Lower leg skin (tissue), 4 donors: ENCODE measurements at regions not wholly inside any gene's neighbourhood (a gene's known extent, or its start where the extent isn't known, plus 50 kb on each side); places are given as distances from the start of the nearest gene placed in this dataset.

Experiments
- DNase-seq, 2 donors: peaks; one replicate each; pipeline ENCODE4 v3.0.0-alpha.2; 2019; ENCODE audit warnings: low spot score in 2 of 2
- H3K4me3 ChIP-seq: fragments of 200-600 bp; sonication (generic); 2 replicates; pipeline ENCODE4 v1.5.1; 2017; ENCODE audit warnings: mild to moderate bottlenecking, low read depth; ENCODE audit not compliant: poor library complexity, severe bottlenecking
- CTCF ChIP-seq, 3 donors: fragments of 450-650 bp; IDR thresholded peaks; one replicate each; pipeline ENCODE4 v1.5.1; 2016; ENCODE audit warnings: antibody characterized with exemption in 3 of 3, mild to moderate bottlenecking in 3 of 3, moderate library complexity in 2 of 3
- POLR2A ChIP-seq, 2 donors: fragments of 450-650 bp; IDR thresholded peaks; one replicate each; pipeline ENCODE4 v1.6.1; 2016 to 2017; ENCODE audit warnings: antibody characterized with exemption in 2 of 2, mild to moderate bottlenecking in 1 of 2, moderate library complexity in 1 of 2
- WGBS, 2 donors: methylation state at CpG; one replicate each; pipeline ENCODE4 v1.1.5; 2018; 5-methylcytosine and 5-hydroxymethylcytosine counted together
- intact Hi-C: fragments of 100-400 bp; cut with DNase I; formaldehyde crosslinking; loops from one replicate; pipeline ENCODE4 v1.15.0; 2023; ENCODE audit warnings: low total_unique reads

DNA sequence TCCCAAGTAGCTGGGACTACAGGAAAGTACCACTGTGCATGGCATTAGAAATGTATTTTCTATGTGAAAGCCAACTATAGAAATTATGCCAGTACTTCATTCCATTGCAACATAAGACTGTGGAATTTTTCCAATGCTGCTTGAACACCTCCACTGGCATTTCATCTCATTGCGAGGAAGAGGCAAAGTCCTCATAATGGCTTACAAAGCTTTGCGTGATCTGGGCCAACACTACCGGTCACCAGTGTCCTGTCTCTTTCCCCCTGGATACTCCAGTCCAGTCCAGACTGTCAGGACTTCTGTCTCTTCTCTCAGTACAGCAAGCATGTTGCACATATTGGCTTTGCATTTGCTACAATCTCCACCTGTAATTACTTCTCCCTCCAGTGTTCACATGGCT is 223.5 kb downstream of the GPD2 start:
- no peak overlapping the region for H3K4me3 ChIP-seq
- DNase-seq, result no peak
- intact Hi-C loops, result no loop called here
- WGBS, 2 donors, result 79 to 85% methylated on average over 3 of the region's 3 CpGs
- no peak for TF ChIP-seq CTCF (IDR thresholded peaks at IDR 0.05)
- TF ChIP-seq POLR2A (IDR thresholded peaks at IDR 0.05), result no peak

DNA sequence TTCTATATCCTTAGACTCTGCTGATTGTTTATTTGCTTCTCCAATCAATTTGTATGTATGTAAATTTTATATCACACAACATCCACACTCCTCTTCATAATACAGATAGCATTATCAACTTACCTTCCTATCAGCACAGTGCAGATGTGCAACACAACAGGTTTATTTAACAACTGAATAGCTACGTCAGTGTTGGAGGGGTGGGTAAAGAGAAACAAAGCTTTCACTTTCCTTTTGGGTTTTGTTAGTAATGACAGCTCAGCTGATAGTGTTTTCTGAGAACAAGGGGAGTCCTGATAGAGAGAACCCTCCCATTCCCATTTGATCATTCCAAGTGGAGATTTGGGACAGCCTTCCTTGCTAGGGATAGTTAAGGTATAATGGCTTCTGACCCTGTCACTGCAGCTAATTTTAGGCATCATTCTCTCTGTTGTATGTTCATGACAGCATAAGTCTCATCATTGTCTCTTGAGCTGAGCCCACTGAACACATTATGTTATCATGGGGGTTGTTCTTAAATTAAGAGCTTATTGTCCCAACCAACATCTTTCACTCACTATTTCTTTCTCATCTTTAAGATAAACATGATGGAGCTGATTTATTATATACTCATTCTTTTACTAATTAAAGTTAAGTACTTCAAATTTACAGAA is 227.7 kb downstream of the GPD2 start:
- no peak overlapping the region for H3K4me3 ChIP-seq
- intact Hi-C loops, result no loop called here
- 83 to 87% methylated on average over 1 of the region's 1 CpG for WGBS, 2 donors
- no peak for TF ChIP-seq CTCF (IDR thresholded peaks at IDR 0.05)
- TF ChIP-seq POLR2A (IDR thresholded peaks at IDR 0.05), result no peak
- no peak for DNase-seq

DNA sequence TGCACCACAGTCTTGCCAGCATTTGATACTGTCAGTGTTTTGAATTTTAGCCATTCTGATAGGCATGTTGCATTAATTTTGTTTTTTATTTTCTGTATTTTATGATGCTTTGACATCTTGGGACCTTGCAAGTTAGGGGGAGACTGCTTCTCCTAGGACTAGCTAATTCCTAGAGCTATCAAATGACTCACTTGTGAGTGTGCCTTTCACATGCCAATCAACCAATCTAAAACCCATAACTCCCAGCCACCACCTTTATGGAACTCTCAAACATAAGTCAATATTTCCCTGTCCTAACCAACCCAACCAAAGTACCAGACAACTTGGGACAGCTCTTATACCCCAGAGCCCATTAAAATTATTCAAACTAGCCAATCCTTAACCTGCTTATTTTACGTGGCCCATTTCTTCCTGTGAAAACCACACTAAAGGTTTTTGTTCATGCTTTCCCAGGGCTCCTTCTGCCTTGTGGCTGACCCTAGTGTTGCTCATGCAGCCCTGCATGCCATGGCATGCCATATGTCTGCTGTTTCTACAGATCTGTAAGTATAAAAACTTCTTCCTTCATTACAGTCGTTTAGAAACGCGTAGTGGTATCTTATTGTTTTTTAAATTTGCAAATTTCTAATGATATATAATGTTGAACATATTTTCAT is 230.1 kb downstream of the GPD2 start:
- intact Hi-C loops, result no loop called here
- no peak for DNase-seq
- TF ChIP-seq POLR2A (IDR thresholded peaks at IDR 0.05), result no peak
- H3K4me3 ChIP-seq, result no peak overlapping the region
- WGBS, 2 donors, result 55 to 83% methylated on average over 4 of the region's 4 CpGs

DNA sequence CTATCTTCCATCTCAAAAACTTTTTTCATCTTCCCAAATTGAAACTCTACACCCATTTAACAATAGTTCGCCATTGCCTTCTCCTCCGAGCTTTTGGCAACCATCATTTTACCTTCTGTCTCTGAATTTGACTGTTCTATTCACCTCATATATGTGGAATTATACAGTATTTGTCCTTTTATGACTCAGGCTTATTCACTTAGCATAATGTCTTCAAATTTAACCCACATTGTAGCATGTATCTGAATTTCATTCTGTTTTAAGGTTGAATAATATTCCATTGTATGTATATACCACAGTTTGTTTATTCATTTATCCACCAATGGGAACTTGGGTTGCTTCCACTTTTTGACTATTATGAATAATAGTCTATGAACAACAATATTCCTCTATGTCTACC is 233.9 kb downstream of the GPD2 start:
- intact Hi-C loops, result no loop called here
- WGBS, 2 donors, result 87 to 88% methylated on average over 2 of the region's 2 CpGs
- no peak for TF ChIP-seq CTCF (IDR thresholded peaks at IDR 0.05)
- TF ChIP-seq POLR2A (IDR thresholded peaks at IDR 0.05), result no peak
- H3K4me3 ChIP-seq, result no peak overlapping the region
- no peak for DNase-seq

GRCh38 chr2:156671706-156672361 is 235.7 kb downstream of the GPD2 start:
- 34 to 46% methylated on average over 6 of the region's 6 CpGs for WGBS, 2 donors
- TF ChIP-seq POLR2A (IDR thresholded peaks at IDR 0.05) (no peak), CTCF (IDR thresholded peaks at IDR 0.05) (no peak)
- no peak overlapping the region for H3K4me3 ChIP-seq
- no peak for DNase-seq
- intact Hi-C loops, result no loop called here

- intact Hi-C loops, result no loop called here
- no peak for TF ChIP-seq POLR2A (IDR thresholded peaks at IDR 0.05)
- TF ChIP-seq CTCF (IDR thresholded peaks at IDR 0.05), result no peak
- no peak overlapping the region for H3K4me3 ChIP-seq
- WGBS, 2 donors, result 62 to 63% methylated on average over 7 of the region's 7 CpGs
- no peak for DNase-seq
These were observed 236.6 kb downstream of the GPD2 start for GRCh38 chr2:156672556-156673332.
